B cell (primary cell): ENCODE measurements at regions not wholly inside any gene's neighbourhood (a gene's known extent, or its start where the extent isn't known, plus 50 kb on each side); places are given as distances from the start of the nearest gene placed in this dataset.

Source experiments
- CTCF ChIP-seq: fragments of 200-600 bp; IDR thresholded peaks from one replicate; pipeline ENCODE4 v1.8.0; 2022; ENCODE audit warnings: antibody characterized with exemption, mild to moderate bottlenecking
- EZH2 ChIP-seq: IDR thresholded peaks from 2 replicates; pipeline ENCODE4 v1.6.1; 2012; ENCODE audit warnings: borderline replicate concordance, low read depth, mild to moderate bottlenecking, moderate library complexity, low read length; ENCODE audit not compliant: insufficient read depth, poor library complexity, severe bottlenecking

- TF ChIP-seq CTCF (no peak), EZH2 (no peak)
Observed at GRCh38 chr13:87894059-87894458, 222.9 kb downstream of the SLITRK5 start.
